Activated CD8-positive, alpha-beta memory T cell treated with anti-CD3 and anti-CD28 coated beads for 24 hours (primary cell): ENCODE measurements at regions not wholly inside any gene's neighbourhood (a gene's known extent, or its start where the extent isn't known, plus 50 kb on each side); places are given as distances from the start of the nearest gene placed in this dataset.

Experiments used
- DNase-seq: peaks from one replicate; pipeline ENCODE4 v3.0.0-alpha.2; 2020

GRCh38 chr5:34604119-34604675, 51.9 kb upstream of the RAI14 start:
- no peak for DNase-seq

DNA sequence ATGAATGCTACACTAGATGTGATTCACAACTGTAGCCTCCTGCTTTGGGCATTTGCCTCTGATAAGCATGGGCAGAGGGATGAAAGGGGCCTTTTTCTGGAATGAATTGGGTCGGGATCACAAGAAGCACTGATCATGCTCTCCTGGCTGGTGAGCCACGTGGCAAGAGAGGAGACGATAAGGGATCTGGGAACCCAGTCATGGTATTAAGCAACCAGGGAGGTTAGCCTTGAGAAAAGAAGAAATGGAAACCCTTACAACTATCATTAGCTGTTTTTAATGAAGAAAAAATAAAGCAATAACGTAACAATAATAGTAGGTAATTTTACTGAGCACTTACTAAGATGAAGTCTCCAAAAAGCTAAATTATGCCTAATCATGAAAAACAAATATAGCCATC, 50.0 kb upstream of the RAI14 start:
- no peak for DNase-seq
